Uterus (tissue), 2 donors: ENCODE measurements at regions not wholly inside any gene's neighbourhood (a gene's known extent, or its start where the extent isn't known, plus 50 kb on each side); places are given as distances from the start of the nearest gene placed in this dataset.

Source experiments
- POLR2A ChIP-seq, 2 donors: fragments of 450-650 bp; IDR thresholded peaks; one replicate each; pipeline ENCODE4 v1.6.1; 2016; ENCODE audit warnings: antibody characterized with exemption in 2 of 2, mild to moderate bottlenecking in 1 of 2, moderate library complexity in 1 of 2
- TF ChIP-seq, protein P1 (sequence below), 4 experiments: fragments of 200-600 bp in 2 of 4; fragments of 450-650 bp in 2 of 4; sonication (generic) in 2 of 4; IDR thresholded peaks; one replicate each; pipeline ENCODE4 v1.5.1; 2016 to 2019; ENCODE audit warnings: antibody characterized with exemption in 4 of 4, mild to moderate bottlenecking in 2 of 4, moderate library complexity in 1 of 4

DNA sequence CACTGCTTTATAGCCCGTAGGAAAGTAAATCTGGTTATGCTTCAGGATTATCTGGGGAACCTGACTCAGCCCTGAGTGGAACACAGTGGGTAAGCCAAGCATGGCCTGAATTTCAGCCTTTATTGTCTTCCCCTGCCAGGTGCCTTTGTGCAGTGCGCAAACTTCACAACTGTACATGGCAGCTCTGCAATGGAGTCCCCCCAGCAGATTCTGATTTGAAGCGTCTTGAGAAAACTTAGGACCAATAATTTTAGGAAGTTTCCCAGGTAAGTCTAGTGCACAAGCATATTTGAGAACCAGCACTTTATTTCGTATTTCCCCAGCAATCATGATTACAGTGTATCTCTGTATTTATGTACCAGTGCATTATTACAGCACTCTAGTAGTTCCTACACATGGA is 112.1 kb upstream of the ARL4C start:
- TF ChIP-seq, protein P1, sequence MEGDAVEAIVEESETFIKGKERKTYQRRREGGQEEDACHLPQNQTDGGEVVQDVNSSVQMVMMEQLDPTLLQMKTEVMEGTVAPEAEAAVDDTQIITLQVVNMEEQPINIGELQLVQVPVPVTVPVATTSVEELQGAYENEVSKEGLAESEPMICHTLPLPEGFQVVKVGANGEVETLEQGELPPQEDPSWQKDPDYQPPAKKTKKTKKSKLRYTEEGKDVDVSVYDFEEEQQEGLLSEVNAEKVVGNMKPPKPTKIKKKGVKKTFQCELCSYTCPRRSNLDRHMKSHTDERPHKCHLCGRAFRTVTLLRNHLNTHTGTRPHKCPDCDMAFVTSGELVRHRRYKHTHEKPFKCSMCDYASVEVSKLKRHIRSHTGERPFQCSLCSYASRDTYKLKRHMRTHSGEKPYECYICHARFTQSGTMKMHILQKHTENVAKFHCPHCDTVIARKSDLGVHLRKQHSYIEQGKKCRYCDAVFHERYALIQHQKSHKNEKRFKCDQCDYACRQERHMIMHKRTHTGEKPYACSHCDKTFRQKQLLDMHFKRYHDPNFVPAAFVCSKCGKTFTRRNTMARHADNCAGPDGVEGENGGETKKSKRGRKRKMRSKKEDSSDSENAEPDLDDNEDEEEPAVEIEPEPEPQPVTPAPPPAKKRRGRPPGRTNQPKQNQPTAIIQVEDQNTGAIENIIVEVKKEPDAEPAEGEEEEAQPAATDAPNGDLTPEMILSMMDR (IDR thresholded peaks at IDR 0.05): no peak
- TF ChIP-seq POLR2A (IDR thresholded peaks at IDR 0.05): no peak
